K562 (cell line): ENCODE measurements at regions not wholly inside any gene's neighbourhood (a gene's known extent, or its start where the extent isn't known, plus 50 kb on each side); places are given as distances from the start of the nearest gene placed in this dataset.
A peak's percentile ranks its signal among the peaks of the same experiment; 100 is the strongest.

Experiments
- ATAC-seq: fragments of 200-7000 bp; cut with Tn5 transposase; 3 replicates; pipeline ENCODE4 v1.9.1; 2020; ENCODE audit warnings: moderate library complexity
- BruUV-seq: library from RNA; stranded (reverse); fragments of 400-500 nt; replicated peaks from 2 replicates; lab custom pipeline; 2021; lab: Mats Ljungman, UMichigan
- CTCF ChIA-PET: fragments of 300-600 bp; formaldehyde crosslinking; extraction: SDS; loops from one replicate; lab custom pipeline; 2021; ENCODE audit warnings: low intra/inter-chr PET ratio; lab: Yijun Ruan, JAX
- POLR2A ChIA-PET: fragments of 300-600, 350-650 bp; sonication (Branson Sonifier 250); formaldehyde crosslinking; extraction: SDS; loops from one replicate; lab custom pipeline; 2021; ENCODE audit warnings: antibody characterized with exemption, inconsistent platforms; lab: Yijun Ruan, JAX
- DNase-seq, 4 experiments: peaks; one replicate each; pipeline versions ENCODE4 v3.0.0 to v3.0.0-alpha.2; 2011 to 2018; ENCODE audit warnings: low spot score in 3 of 4, mixed read lengths in 3 of 4; ENCODE audit errors: extremely low read depth in 1 of 4
- FAIRE-seq: peaks from 2 replicates; lab custom pipeline; 2011; peaks lifted over from hg19 to GRCh38; lab: Jason Lieb, UNC
- H2AFZ ChIP-seq: 2 replicates; pipeline ENCODE4 v1.6.0; 2011; ENCODE audit warnings: low read depth, low read length, control low read depth, inconsistent platforms
- H3K27ac ChIP-seq: fragments of 200-600 bp; 3 replicates; pipeline ENCODE4 v1.8.0; 2011; ENCODE audit warnings: low read depth, mild to moderate bottlenecking, control low read depth, inconsistent platforms, low read length, moderate library complexity, mixed read lengths; ENCODE audit errors: extremely low read depth
- H3K27me3 ChIP-seq, 2 experiments: fragments of 300-600 bp in 1 of 2; 2 replicates in 1 of 2; 3 replicates in 1 of 2; pipeline versions ENCODE4 v1.6.0 to v1.8.0; 2011; ENCODE audit warnings: inconsistent platforms in 2 of 2, low read length in 2 of 2, mild to moderate bottlenecking in 1 of 2, mixed read lengths in 1 of 2, moderate library complexity in 1 of 2; ENCODE audit not compliant: control insufficient read depth in 2 of 2, insufficient read depth in 2 of 2
- H3K36me3 ChIP-seq: fragments of 300-600 bp; 3 replicates; pipeline ENCODE4 v1.8.0; 2011; ENCODE audit warnings: mild to moderate bottlenecking, low read length, inconsistent platforms; ENCODE audit not compliant: control insufficient read depth, insufficient read depth
- H3K4me1 ChIP-seq, 2 experiments: fragments of 200-600 bp in 1 of 2; replicated peaks in 1 of 2; 2 replicates in 1 of 2; 3 replicates in 1 of 2; pipeline versions ENCODE4 v1.5.1 to v1.8.0; 2011; ENCODE audit warnings: inconsistent platforms in 2 of 2, low read length in 2 of 2, mild to moderate bottlenecking in 1 of 2, mixed read lengths in 1 of 2, moderate library complexity in 1 of 2; ENCODE audit not compliant: control insufficient read depth in 2 of 2, insufficient read depth in 2 of 2
- H3K4me2 ChIP-seq: 2 replicates; pipeline ENCODE4 v1.6.1; 2011; ENCODE audit warnings: low read length, control low read depth, inconsistent platforms, mixed read lengths; ENCODE audit not compliant: insufficient read depth
- H3K4me3 ChIP-seq: fragments of 200-600 bp; sonication (generic), shearing (Covaris generic); 2 replicates; pipeline ENCODE4 v1.5.1; 2016; ENCODE audit warnings: control low read depth, inconsistent platforms
- H3K79me2 ChIP-seq: fragments of 200-600 bp; 3 replicates; pipeline ENCODE4 v1.8.0; 2011; ENCODE audit warnings: low read length, inconsistent platforms; ENCODE audit not compliant: control insufficient read depth, insufficient read depth
- H3K9ac ChIP-seq, 2 experiments: 2 replicates each; pipeline versions ENCODE4 v1.6.0 to v1.6.1; 2011; ENCODE audit warnings: low read depth in 2 of 2, low read length in 2 of 2, control low read depth in 1 of 2, inconsistent platforms in 1 of 2, mild to moderate bottlenecking in 1 of 2, mixed read lengths in 1 of 2; ENCODE audit not compliant: insufficient read depth in 1 of 2
- H3K9me1 ChIP-seq: one replicate; pipeline ENCODE4 v1.6.0; 2011; ENCODE audit warnings: inconsistent platforms, mild to moderate bottlenecking, low read length, moderate library complexity; ENCODE audit not compliant: control insufficient read depth, insufficient read depth
- H3K9me3 ChIP-seq: replicated peaks from 2 replicates; pipeline ENCODE4 v1.5.1; 2011; ENCODE audit warnings: low read depth, low read length, inconsistent platforms; ENCODE audit not compliant: control insufficient read depth, insufficient read depth
- H4K20me1 ChIP-seq: replicated peaks from 2 replicates; pipeline ENCODE4 v1.6.1; 2011; ENCODE audit warnings: low read length, inconsistent platforms, mixed read lengths; ENCODE audit not compliant: control insufficient read depth, insufficient read depth
- HNRNPH1 ChIP-seq: fragments of 200-400 bp; formaldehyde crosslinking; optimal IDR thresholded peaks from 2 replicates; pipeline ENCODE3; 2017; ENCODE audit warnings: low read depth, mild to moderate bottlenecking, low read length, moderate library complexity
- NFE2 ChIP-seq: IDR thresholded peaks from 2 replicates; pipeline ENCODE4 v1.6.1; 2014; ENCODE audit warnings: antibody characterized with exemption, low read depth
- XRCC3 ChIP-seq: fragments of 450-650 bp; IDR thresholded peaks from 2 replicates; pipeline ENCODE4 v1.6.1; 2017; ENCODE audit warnings: mild to moderate bottlenecking, moderate library complexity
- ZBTB43 ChIP-seq: sonication (generic); formaldehyde crosslinking; IDR thresholded peaks from 2 replicates; pipeline ENCODE4 v1.8.0; 2023; ENCODE audit warnings: mild to moderate bottlenecking, missing genetic modification reagents
- ZFP36 ChIP-seq: fragments of 150-350 bp; IDR thresholded peaks from 2 replicates; pipeline ENCODE4 v1.6.1; 2018; ENCODE audit warnings: low read length, low read depth; ENCODE audit not compliant: partially characterized antibody
- ZNF280B ChIP-seq: fragments of 250-450 bp; sonication (Bioruptor Pico); IDR thresholded peaks from 2 replicates; pipeline ENCODE4 v1.5.1; 2021; ENCODE audit warnings: mild to moderate bottlenecking
- ZNF695 ChIP-seq: fragments of 450-650 bp; formaldehyde crosslinking; IDR thresholded peaks from 2 replicates; pipeline ENCODE4 v1.4.0; 2020; ENCODE audit warnings: mild to moderate bottlenecking, moderate library complexity
- WGBS: fragments of 100-300 bp; shearing (Covaris generic); methylation state at CpG from one replicate; pipeline ENCODE4 v1.1.6; 2016; ENCODE audit warnings: low coverage, mixed read lengths; ENCODE audit not compliant: insufficient coverage; ENCODE audit errors: missing lambda C conversion rate; 5-methylcytosine and 5-hydroxymethylcytosine counted together
- in situ Hi-C: fragments of 300-500 bp; cut with MboI; formaldehyde crosslinking; loops from 4 replicates; pipeline ENCODE4 v1.15.0; 2018; ENCODE audit warnings: inconsistent platforms, mixed read lengths
- intact Hi-C: fragments of 100-400 bp; cut with micrococcal nuclease; formaldehyde crosslinking; loops from 2 replicates; pipeline ENCODE4 v1.14.2; 2022
- TF ChIP-seq, protein P1 (sequence below): fragments of 450-650 bp; IDR thresholded peaks from one replicate; pipeline ENCODE4 v1.6.1; 2018; ENCODE audit warnings: mild to moderate bottlenecking, moderate library complexity; ENCODE audit not compliant: partially characterized antibody

GRCh38 chr5:30195036-30195435 is 998.5 kb upstream of the CDH6 start:
- no peaks in the 10 kb centered on the region for H3K4me1 ChIP-seq
- H3K9ac ChIP-seq = no peak overlapping the region
- no peaks in the 10 kb centered on the region for H3K36me3 ChIP-seq
- ATAC-seq = no peak
- H4K20me1 ChIP-seq = no peaks in the 10 kb centered on the region
- H2AFZ ChIP-seq = no peak overlapping the region
- TF ChIP-seq ZBTB43 (CRISPR knock-in tag) = no peak
- TF ChIP-seq NFE2 = 0 out of 2 replicates have a peak, but pooled peaks have one; percentile 5
- TF ChIP-seq XRCC3 = no peak
- no peak for TF ChIP-seq ZFP36
- no peak for FAIRE-seq
- no peak overlapping the region for H3K4me3 ChIP-seq
- 0 out of 2 replicates have a peak, but pooled peaks cover 2% of the 10 kb centered on the region for H3K9me3 ChIP-seq
- no peak overlapping the region for H3K27ac ChIP-seq
- WGBS = 0% methylated on average over 2 of the region's 2 CpGs
- no peak overlapping the region for H3K4me2 ChIP-seq
- H3K9me1 ChIP-seq = no peaks in the 10 kb centered on the region
- POLR2A ChIA-PET = no interaction called here
- in situ Hi-C loops (no loop called here), intact Hi-C loops (no loop called here)
- DNase-seq = no peak
- no peaks in the 10 kb centered on the region for H3K27me3 ChIP-seq
- BruUV-seq = no TSS peak
- CTCF ChIA-PET = no interaction called here
- no peaks in the 10 kb centered on the region for H3K79me2 ChIP-seq

DNA sequence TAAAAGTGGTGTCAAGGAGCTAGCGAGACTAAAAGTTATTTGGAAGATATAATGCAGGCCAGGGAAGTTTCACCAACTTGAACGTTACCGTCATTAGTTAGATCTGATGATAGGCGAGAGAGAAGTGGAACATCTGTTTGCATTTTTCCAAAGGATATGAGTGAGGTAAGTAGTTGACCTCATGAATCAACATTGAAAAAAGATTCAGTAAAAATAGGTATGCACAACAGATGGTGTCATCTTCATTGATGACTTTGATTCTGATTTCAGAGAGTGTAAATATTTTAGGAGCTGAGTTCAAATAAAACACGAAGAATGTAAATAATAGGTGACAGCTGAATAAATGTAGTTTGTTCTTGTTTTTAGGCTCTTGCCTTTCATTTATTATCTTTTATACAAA is 998.9 kb upstream of the CDH6 start:
- FAIRE-seq (no peak), ATAC-seq (no peak), DNase-seq (no peak)
- POLR2A ChIA-PET = no interaction called here
- H3K9me3 ChIP-seq = 0 out of 2 replicates have a peak, but pooled peaks cover 2% of the 10 kb centered on the region
- H3K4me3 ChIP-seq = no peak overlapping the region
- H2AFZ ChIP-seq = no peak overlapping the region
- CTCF ChIA-PET = no interaction called here
- no peak overlapping the region for H3K4me2 ChIP-seq
- in situ Hi-C loops (no loop called here), intact Hi-C loops (no loop called here)
- no TSS peak for BruUV-seq
- no peaks in the 10 kb centered on the region for H3K9me1 ChIP-seq
- H4K20me1 ChIP-seq = no peaks in the 10 kb centered on the region
- no peaks in the 10 kb centered on the region for H3K27me3 ChIP-seq
- H3K79me2 ChIP-seq = no peaks in the 10 kb centered on the region
- H3K36me3 ChIP-seq = no peaks in the 10 kb centered on the region
- H3K27ac ChIP-seq = no peak overlapping the region
- no peak overlapping the region for H3K9ac ChIP-seq
- WGBS = 6% methylated on average over 5 of the region's 5 CpGs
- H3K4me1 ChIP-seq = no peaks in the 10 kb centered on the region
- no peak for TF ChIP-seq HNRNPH1
- no peak for TF ChIP-seq ZNF280B
- no peak for TF ChIP-seq ZFP36
- TF ChIP-seq ZNF695 (CRISPR knock-in tag) = no peak
- TF ChIP-seq, protein P1, sequence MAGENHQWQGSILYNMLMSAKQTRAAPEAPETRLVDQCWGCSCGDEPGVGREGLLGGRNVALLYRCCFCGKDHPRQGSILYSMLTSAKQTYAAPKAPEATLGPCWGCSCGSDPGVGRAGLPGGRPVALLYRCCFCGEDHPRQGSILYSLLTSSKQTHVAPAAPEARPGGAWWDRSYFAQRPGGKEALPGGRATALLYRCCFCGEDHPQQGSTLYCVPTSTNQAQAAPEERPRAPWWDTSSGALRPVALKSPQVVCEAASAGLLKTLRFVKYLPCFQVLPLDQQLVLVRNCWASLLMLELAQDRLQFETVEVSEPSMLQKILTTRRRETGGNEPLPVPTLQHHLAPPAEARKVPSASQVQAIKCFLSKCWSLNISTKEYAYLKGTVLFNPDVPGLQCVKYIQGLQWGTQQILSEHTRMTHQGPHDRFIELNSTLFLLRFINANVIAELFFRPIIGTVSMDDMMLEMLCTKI = no peak
